H9 (cell line): ENCODE measurements at regions not wholly inside any gene's neighbourhood (a gene's known extent, or its start where the extent isn't known, plus 50 kb on each side); places are given as distances from the start of the nearest gene placed in this dataset.

Experiments used
- DNase-seq: peaks from one replicate; pipeline ENCODE4 v3.0.0-alpha.2; 2017
- H2AFZ ChIP-seq: one replicate; pipeline ENCODE4 v1.6.1; 2013; ENCODE audit warnings: mild to moderate bottlenecking, low read length, control low read depth, moderate library complexity
- H2AK5ac ChIP-seq: 2 replicates; pipeline ENCODE4 v1.6.1; 2013; ENCODE audit warnings: low read length, control low read depth, mixed read lengths; ENCODE audit not compliant: insufficient read length
- H2BK120ac ChIP-seq: one replicate; pipeline ENCODE4 v1.6.1; 2013; ENCODE audit warnings: low read depth, mild to moderate bottlenecking, low read length, control low read depth, inconsistent platforms; ENCODE audit not compliant: poor library complexity, severe bottlenecking
- H2BK12ac ChIP-seq: 2 replicates; pipeline ENCODE4 v1.6.1; 2013; ENCODE audit warnings: low read length, control low read depth, mixed read lengths, low read depth; ENCODE audit not compliant: insufficient read length
- H2BK15ac ChIP-seq: 2 replicates; pipeline ENCODE4 v1.6.1; 2013; ENCODE audit warnings: low read depth, low read length, control low read depth
- H2BK20ac ChIP-seq: one replicate; pipeline ENCODE4 v1.6.1; 2013; ENCODE audit warnings: low read depth, mild to moderate bottlenecking, low read length, control low read depth, inconsistent platforms; ENCODE audit not compliant: poor library complexity, severe bottlenecking
- H2BK5ac ChIP-seq: 2 replicates; pipeline ENCODE4 v1.6.1; 2013; ENCODE audit warnings: low read length, control low read depth, mixed read lengths; ENCODE audit not compliant: insufficient read length
- H3K14ac ChIP-seq: 2 replicates; pipeline ENCODE4 v1.6.1; 2013; ENCODE audit warnings: low read length, control low read depth; ENCODE audit not compliant: insufficient read depth
- H3K18ac ChIP-seq: 2 replicates; pipeline ENCODE4 v1.6.1; 2013; ENCODE audit warnings: low read depth, mild to moderate bottlenecking, mixed read lengths, low read length, control low read depth; ENCODE audit not compliant: insufficient read length
- H3K23ac ChIP-seq: 2 replicates; pipeline ENCODE4 v1.6.1; 2013; ENCODE audit warnings: low read length, control low read depth, mixed read lengths, low read depth; ENCODE audit not compliant: insufficient read length
- H3K23me2 ChIP-seq: 2 replicates; pipeline ENCODE4 v1.6.1; 2013; ENCODE audit warnings: low read depth, mild to moderate bottlenecking, mixed read lengths, low read length, control low read depth; ENCODE audit not compliant: insufficient read length, poor library complexity, severe bottlenecking
- H3K27ac ChIP-seq: 2 replicates; pipeline ENCODE4 v1.5.1; 2013; ENCODE audit warnings: low read length, control low read depth, mixed read lengths, low read depth; ENCODE audit not compliant: insufficient read length
- H3K27me3 ChIP-seq: 2 replicates; pipeline ENCODE4 v1.6.1; 2013; ENCODE audit warnings: low read length, control low read depth, inconsistent platforms; ENCODE audit not compliant: insufficient read depth
- H3K4ac ChIP-seq: 2 replicates; pipeline ENCODE4 v1.6.1; 2013; ENCODE audit warnings: low read depth, mild to moderate bottlenecking, control low read depth, inconsistent platforms, low read length, moderate library complexity
- H3K4me1 ChIP-seq: 2 replicates; pipeline ENCODE4 v1.6.1; 2013; ENCODE audit warnings: low read length, control low read depth, inconsistent platforms; ENCODE audit not compliant: insufficient read depth
- H3K4me2 ChIP-seq: 2 replicates; pipeline ENCODE4 v1.6.1; 2013; ENCODE audit warnings: low read length, control low read depth, mixed read lengths; ENCODE audit not compliant: insufficient read length, insufficient read depth
- H3K56ac ChIP-seq: 2 replicates; pipeline ENCODE4 v1.6.1; 2013; ENCODE audit warnings: low read depth, mild to moderate bottlenecking, mixed read lengths, low read length, control low read depth; ENCODE audit not compliant: insufficient read length
- H3K79me1 ChIP-seq: 2 replicates; pipeline ENCODE4 v1.6.1; 2013; ENCODE audit warnings: low read depth, mild to moderate bottlenecking, moderate library complexity, low read length, control low read depth, inconsistent platforms; ENCODE audit not compliant: insufficient read depth, poor library complexity, severe bottlenecking
- H3K79me2 ChIP-seq: 2 replicates; pipeline ENCODE4 v1.6.1; 2013; ENCODE audit warnings: low read length, control low read depth, inconsistent platforms; ENCODE audit not compliant: insufficient read depth
- H3K9ac ChIP-seq: 2 replicates; pipeline ENCODE4 v1.6.1; 2013; ENCODE audit warnings: low read length, control low read depth, mixed read lengths; ENCODE audit not compliant: insufficient read length; ENCODE audit errors: extremely low read depth
- H3K9me3 ChIP-seq: one replicate; pipeline ENCODE4 v1.6.1; 2013; ENCODE audit warnings: low read depth, low read length, inconsistent platforms; ENCODE audit not compliant: control insufficient read depth
- H3T11ph ChIP-seq: one replicate; pipeline ENCODE4 v1.6.1; 2013; ENCODE audit warnings: mild to moderate bottlenecking, low read length, control low read depth, inconsistent platforms
- H4K20me1 ChIP-seq: one replicate; pipeline ENCODE4 v1.6.1; 2013; ENCODE audit not compliant: control insufficient read depth, insufficient read length, insufficient read depth
- H4K5ac ChIP-seq: 2 replicates; pipeline ENCODE4 v1.6.1; 2013; ENCODE audit warnings: low read depth, mild to moderate bottlenecking, mixed read lengths, low read length, control low read depth; ENCODE audit not compliant: insufficient read length
- H4K8ac ChIP-seq: replicated peaks from 2 replicates; pipeline ENCODE4 v1.6.1; 2013; ENCODE audit warnings: low read length, control low read depth, mixed read lengths, low read depth; ENCODE audit not compliant: insufficient read length
- H4K91ac ChIP-seq: 2 replicates; pipeline ENCODE4 v1.6.1; 2013; ENCODE audit warnings: low read depth, mild to moderate bottlenecking, moderate library complexity, mixed read lengths, low read length, control low read depth; ENCODE audit not compliant: insufficient read length
- H3K27ac Mint-ChIP-seq, 3 experiments: 2 replicates in 2 of 3; 3 replicates in 1 of 3; pipeline ENCODE4 v1.8.0; 2020 to 2021; ENCODE audit warnings: mixed read lengths in 3 of 3, mild to moderate bottlenecking in 1 of 3, moderate library complexity in 1 of 3
- H3K27me3 Mint-ChIP-seq: 2 replicates; pipeline ENCODE4 v1.8.0; 2021; ENCODE audit warnings: low read depth, mild to moderate bottlenecking, moderate library complexity, mixed read lengths
- H3K36me3 Mint-ChIP-seq, 3 experiments: 2 replicates in 2 of 3; 3 replicates in 1 of 3; pipeline ENCODE4 v1.8.0; 2020 to 2021; ENCODE audit warnings: low read depth in 3 of 3, mixed read lengths in 3 of 3; ENCODE audit not compliant: insufficient read depth in 1 of 3
- H3K4me1 Mint-ChIP-seq, 2 experiments: 2 replicates each; pipeline ENCODE4 v1.8.0; 2020; ENCODE audit warnings: mixed read lengths in 2 of 2
- H3K4me3 Mint-ChIP-seq, 2 experiments: 2 replicates in 1 of 2; 3 replicates in 1 of 2; pipeline ENCODE4 v1.8.0; 2020 to 2021; ENCODE audit warnings: mild to moderate bottlenecking in 2 of 2, mixed read lengths in 2 of 2, moderate library complexity in 1 of 2
- H3K9me3 Mint-ChIP-seq, 2 experiments: 2 replicates in 1 of 2; 3 replicates in 1 of 2; pipeline ENCODE4 v1.8.0; 2020; ENCODE audit warnings: mild to moderate bottlenecking in 2 of 2, mixed read lengths in 2 of 2, moderate library complexity in 1 of 2
- WGBS: extraction: QIAGEN DNeasy Blood & Tissue Kit; methylation state at CpG from one replicate; pipeline ENCODE4 v1.1.7; 2013; ENCODE audit warnings: missing lambda C conversion rate, low lambda C conversion rate, mixed read lengths; ENCODE audit not compliant: insufficient read length; ENCODE audit errors: extremely low coverage; 5-methylcytosine and 5-hydroxymethylcytosine counted together
- TF ChIP-seq, protein P1 (sequence below): fragments of 200-600 bp; sonication (generic); conservative IDR thresholded peaks from 3 replicates; pipeline ENCODE4 v1.8.0; 2021; ENCODE audit warnings: antibody characterized with exemption, mild to moderate bottlenecking

DNA sequence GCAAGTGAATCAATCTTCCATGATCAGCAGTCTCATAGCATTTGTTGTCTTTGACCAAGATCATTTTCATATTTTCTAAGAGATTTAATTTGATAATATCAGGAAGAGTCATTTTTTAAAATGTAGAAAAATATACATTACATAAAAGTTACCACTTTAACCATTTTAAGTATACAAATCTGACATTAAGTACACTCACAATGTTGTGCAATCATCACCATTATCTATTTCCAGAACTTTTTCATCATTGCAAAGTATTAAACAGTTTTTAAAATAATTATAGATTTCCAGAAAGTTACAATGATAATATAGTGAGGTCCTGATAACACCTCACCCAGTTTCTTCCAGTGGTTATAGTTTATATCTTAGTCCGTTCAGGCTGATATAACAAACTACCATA is 222.5 kb upstream of the RHOBTB1 start:
- Histone ChIP-seq H3K79me1 (no peaks in the 10 kb centered on the region), H3K4ac (no peak overlapping the region), H4K5ac (no peak overlapping the region), H3K56ac (no peak overlapping the region), H4K20me1 (no peaks in the 10 kb centered on the region), H3T11ph (no peak overlapping the region), H3K9ac (no peak overlapping the region), H3K79me2 (no peaks in the 10 kb centered on the region), H2BK120ac (no peak overlapping the region), H3K9me3 (no peaks in the 10 kb centered on the region), H3K27ac (no peak overlapping the region), H3K18ac (no peak overlapping the region), H3K23ac (no peak overlapping the region), H3K14ac (no peak overlapping the region), H2AK5ac (no peak overlapping the region), H2AFZ (no peak overlapping the region), H2BK20ac (no peak overlapping the region), H3K4me1 (no peaks in the 10 kb centered on the region), H3K27me3 (no peaks in the 10 kb centered on the region), H3K23me2 (no peaks in the 10 kb centered on the region), H2BK15ac (no peak overlapping the region), H4K91ac (no peak overlapping the region), H2BK5ac (no peak overlapping the region), H3K4me2 (no peak overlapping the region), H2BK12ac (no peak overlapping the region), H4K8ac (no peak overlapping the region)
- TF ChIP-seq, protein P1, sequence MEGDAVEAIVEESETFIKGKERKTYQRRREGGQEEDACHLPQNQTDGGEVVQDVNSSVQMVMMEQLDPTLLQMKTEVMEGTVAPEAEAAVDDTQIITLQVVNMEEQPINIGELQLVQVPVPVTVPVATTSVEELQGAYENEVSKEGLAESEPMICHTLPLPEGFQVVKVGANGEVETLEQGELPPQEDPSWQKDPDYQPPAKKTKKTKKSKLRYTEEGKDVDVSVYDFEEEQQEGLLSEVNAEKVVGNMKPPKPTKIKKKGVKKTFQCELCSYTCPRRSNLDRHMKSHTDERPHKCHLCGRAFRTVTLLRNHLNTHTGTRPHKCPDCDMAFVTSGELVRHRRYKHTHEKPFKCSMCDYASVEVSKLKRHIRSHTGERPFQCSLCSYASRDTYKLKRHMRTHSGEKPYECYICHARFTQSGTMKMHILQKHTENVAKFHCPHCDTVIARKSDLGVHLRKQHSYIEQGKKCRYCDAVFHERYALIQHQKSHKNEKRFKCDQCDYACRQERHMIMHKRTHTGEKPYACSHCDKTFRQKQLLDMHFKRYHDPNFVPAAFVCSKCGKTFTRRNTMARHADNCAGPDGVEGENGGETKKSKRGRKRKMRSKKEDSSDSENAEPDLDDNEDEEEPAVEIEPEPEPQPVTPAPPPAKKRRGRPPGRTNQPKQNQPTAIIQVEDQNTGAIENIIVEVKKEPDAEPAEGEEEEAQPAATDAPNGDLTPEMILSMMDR, result no peak
- H3K9me3 Mint-ChIP-seq, result peaks cover 10 to 12% of the 10 kb centered on the region in 2 experiments
- H3K4me3 Mint-ChIP-seq, result no peak overlapping the region
- WGBS, result no CpG with 5 or more reads among the region's 1 CpG
- H3K27ac Mint-ChIP-seq, result no peak overlapping the region
- peaks cover 0 to 9% (median 4%) of the 10 kb centered on the region in 3 experiments; a peak in 5 of 7 replicates for H3K36me3 Mint-ChIP-seq
- DNase-seq, result no peak
- no peaks in the 10 kb centered on the region; the same call in 1 of the 2 replicates for H3K27me3 Mint-ChIP-seq
- no peaks in the 10 kb centered on the region for H3K4me1 Mint-ChIP-seq
